HCT116 (cell line): ENCODE measurements at regions not wholly inside any gene's neighbourhood (a gene's known extent, or its start where the extent isn't known, plus 50 kb on each side); places are given as distances from the start of the nearest gene placed in this dataset.

Experiments used
- EZH2phosphoT487 ChIP-seq: fragments of 200-600 bp; IDR thresholded peaks from 2 replicates; pipeline ENCODE4 v1.6.1; 2018; ENCODE audit warnings: antibody characterized with exemption, borderline replicate concordance
- JUND ChIP-seq: IDR thresholded peaks from 2 replicates; pipeline ENCODE4 v1.6.1; 2012
- RAD21 ChIP-seq: IDR thresholded peaks from 2 replicates; pipeline ENCODE4 v1.6.1; 2012; ENCODE audit warnings: low read depth, mild to moderate bottlenecking
- SIN3A ChIP-seq: IDR thresholded peaks from 2 replicates; pipeline ENCODE4 v1.6.1; 2012; ENCODE audit warnings: low read depth
- SP1 ChIP-seq: IDR thresholded peaks from 2 replicates; pipeline ENCODE4 v1.6.1; 2012; ENCODE audit warnings: low read depth
- TCF7L2 ChIP-seq: IDR thresholded peaks from 2 replicates; pipeline ENCODE4 v1.7.0; 2011; ENCODE audit warnings: borderline replicate concordance, inconsistent platforms; ENCODE audit not compliant: insufficient read depth, insufficient read length; ENCODE audit errors: extremely low read depth
- ZNF274 ChIP-seq: fragments of 200-500 bp; sonication (Bioruptor generic); IDR thresholded peaks from 2 replicates; pipeline ENCODE4 v1.6.1; 2014; ENCODE audit warnings: mild to moderate bottlenecking, low read depth, low read length, inconsistent platforms
- TF ChIP-seq, protein P1 (sequence below), 3 experiments: fragments of 200-600 bp in 1 of 3; sonication (generic) in 1 of 3; IDR thresholded peaks in 2 of 3; conservative IDR thresholded peaks in 1 of 3; 2 replicates each; pipeline ENCODE4 v1.5.1; 2012 to 2017; ENCODE audit warnings: low read depth in 2 of 3, low read length in 2 of 3, antibody characterized with exemption in 1 of 3, borderline replicate concordance in 1 of 3, control low read depth in 1 of 3, mild to moderate bottlenecking in 1 of 3, mixed read lengths in 1 of 3, mixed run types in 1 of 3, moderate library complexity in 1 of 3; ENCODE audit not compliant: insufficient read depth in 1 of 3

GRCh38 chr4:164550989-164551712, 202.8 kb upstream of the SMIM31 start:
- TF ChIP-seq, protein P1, sequence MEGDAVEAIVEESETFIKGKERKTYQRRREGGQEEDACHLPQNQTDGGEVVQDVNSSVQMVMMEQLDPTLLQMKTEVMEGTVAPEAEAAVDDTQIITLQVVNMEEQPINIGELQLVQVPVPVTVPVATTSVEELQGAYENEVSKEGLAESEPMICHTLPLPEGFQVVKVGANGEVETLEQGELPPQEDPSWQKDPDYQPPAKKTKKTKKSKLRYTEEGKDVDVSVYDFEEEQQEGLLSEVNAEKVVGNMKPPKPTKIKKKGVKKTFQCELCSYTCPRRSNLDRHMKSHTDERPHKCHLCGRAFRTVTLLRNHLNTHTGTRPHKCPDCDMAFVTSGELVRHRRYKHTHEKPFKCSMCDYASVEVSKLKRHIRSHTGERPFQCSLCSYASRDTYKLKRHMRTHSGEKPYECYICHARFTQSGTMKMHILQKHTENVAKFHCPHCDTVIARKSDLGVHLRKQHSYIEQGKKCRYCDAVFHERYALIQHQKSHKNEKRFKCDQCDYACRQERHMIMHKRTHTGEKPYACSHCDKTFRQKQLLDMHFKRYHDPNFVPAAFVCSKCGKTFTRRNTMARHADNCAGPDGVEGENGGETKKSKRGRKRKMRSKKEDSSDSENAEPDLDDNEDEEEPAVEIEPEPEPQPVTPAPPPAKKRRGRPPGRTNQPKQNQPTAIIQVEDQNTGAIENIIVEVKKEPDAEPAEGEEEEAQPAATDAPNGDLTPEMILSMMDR (IDR thresholded peaks at IDR 0.05 in 2 of 3, conservative IDR thresholded peaks at IDR 0.05 in 1 of 3; ENCODE audit: borderline replicate concordance in 1 of 3, insufficient read depth in 1 of 3, low read depth in 2 of 3, low read length in 2 of 3) = no peak
- TF ChIP-seq TCF7L2 = no peak
- no peak for TF ChIP-seq EZH2phosphoT487
- no peak for TF ChIP-seq RAD21
- no peak for TF ChIP-seq SP1
- TF ChIP-seq JUND = no peak
- no peak for TF ChIP-seq SIN3A
- no peak for TF ChIP-seq ZNF274
